Type B pancreatic cell (in vitro differentiated cells): ENCODE measurements at regions not wholly inside any gene's neighbourhood (a gene's known extent, or its start where the extent isn't known, plus 50 kb on each side); places are given as distances from the start of the nearest gene placed in this dataset.
A peak's percentile ranks its signal among the peaks of the same experiment; 100 is the strongest.

ENCODE experiments used
- DNase-seq: peaks from one replicate; pipeline ENCODE4 v3.0.0; 2021; ENCODE audit warnings: mixed read lengths; ENCODE audit not compliant: unreplicated experiment; ENCODE audit errors: extremely low spot score
- H3K27ac Mint-ChIP-seq: 2 replicates; pipeline ENCODE4 v1.8.0; 2021; ENCODE audit warnings: mild to moderate bottlenecking, mixed read lengths
- H3K27me3 Mint-ChIP-seq: 2 replicates; pipeline ENCODE4 v1.8.0; 2021; ENCODE audit warnings: mixed read lengths
- H3K36me3 Mint-ChIP-seq: 2 replicates; pipeline ENCODE4 v1.8.0; 2021; ENCODE audit warnings: mixed read lengths
- H3K4me1 Mint-ChIP-seq: one replicate; pipeline ENCODE4 v1.8.0; 2021; ENCODE audit warnings: mixed read lengths; ENCODE audit not compliant: unreplicated experiment
- H3K4me3 Mint-ChIP-seq: 2 replicates; pipeline ENCODE4 v1.8.0; 2021; ENCODE audit warnings: mild to moderate bottlenecking, mixed read lengths
- H3K9me3 Mint-ChIP-seq: 2 replicates; pipeline ENCODE4 v1.8.0; 2021; ENCODE audit warnings: mixed read lengths
- CTCF ChIP-seq: fragments of 200-600 bp; sonication (generic); conservative IDR thresholded peaks from 2 replicates; pipeline ENCODE4 v1.5.0; 2021; ENCODE audit warnings: antibody characterized with exemption, mild to moderate bottlenecking

- no peaks in the 10 kb centered on the region for H3K27me3 Mint-ChIP-seq
- H3K27ac Mint-ChIP-seq: peak overlapping the region; percentile 42
- DNase-seq: no peak
- no peak for TF ChIP-seq CTCF
- H3K36me3 Mint-ChIP-seq: no peaks in the 10 kb centered on the region
- peaks cover 12% of the 10 kb centered on the region for H3K9me3 Mint-ChIP-seq
- H3K4me1 Mint-ChIP-seq: peaks cover 24% of the 10 kb centered on the region
- H3K4me3 Mint-ChIP-seq: peak overlapping the region; percentile 10
Measured at GRCh38 chr6:47169785-47170616, 127.9 kb upstream of the ADGRF1 start.

DNA sequence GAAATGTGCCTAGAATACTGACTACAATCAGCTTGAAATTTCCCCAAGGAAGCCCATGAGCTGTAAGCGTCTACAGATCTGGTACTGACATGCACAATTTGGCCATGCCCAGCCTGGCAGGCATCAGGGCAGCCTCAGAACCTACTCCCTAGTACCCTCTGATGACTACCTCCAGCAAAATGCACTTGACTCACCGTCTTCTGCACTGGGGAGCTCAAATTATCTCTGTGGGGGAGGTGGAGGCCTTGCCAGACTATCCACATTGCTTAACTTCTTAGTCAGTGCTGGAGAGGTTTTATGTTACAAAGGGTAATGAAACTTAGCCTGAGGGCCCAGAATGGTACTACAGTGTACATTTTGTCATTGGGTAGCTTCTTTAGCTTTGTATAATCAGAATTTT is 126.0 kb upstream of the ADGRF1 start:
- Mint-ChIP-seq H3K4me3 (peak overlapping the region; percentile 10), H3K9me3 (peaks cover 12% of the 10 kb centered on the region), H3K4me1 (peaks cover 24% of the 10 kb centered on the region), H3K27ac (peak overlapping the region; percentile 79), H3K27me3 (no peaks in the 10 kb centered on the region), H3K36me3 (no peaks in the 10 kb centered on the region)
- TF ChIP-seq CTCF: no peak
- DNase-seq: no peak

- Mint-ChIP-seq H3K27me3 (no peaks in the 10 kb centered on the region), H3K4me1 (peaks cover 24% of the 10 kb centered on the region), H3K4me3 (no peak overlapping the region), H3K36me3 (no peaks in the 10 kb centered on the region), H3K27ac (no peak overlapping the region), H3K9me3 (peaks cover 12% of the 10 kb centered on the region)
- DNase-seq: no peak
- no peak for TF ChIP-seq CTCF
Measured at GRCh38 chr6:47165918-47166317, 123.8 kb upstream of the ADGRF1 start.

DNA sequence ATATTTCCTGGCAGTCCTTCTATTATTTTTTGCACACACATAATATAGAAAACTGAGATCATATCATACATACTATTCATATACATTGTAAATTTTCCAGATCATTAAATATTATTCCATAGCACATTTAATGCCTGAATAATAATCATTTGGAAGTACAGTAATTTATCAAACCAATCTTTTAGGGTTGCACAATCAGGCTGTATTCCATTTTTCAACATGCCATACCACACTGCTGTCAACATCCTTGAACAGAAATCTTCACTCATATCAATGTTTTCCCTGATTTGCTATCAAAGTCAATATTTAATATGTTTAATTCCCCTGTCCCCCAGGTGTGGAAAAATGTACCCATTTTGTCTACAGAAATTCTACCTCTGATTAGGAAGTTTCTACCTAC is 122.7 kb upstream of the ADGRF1 start:
- Mint-ChIP-seq H3K27me3 (no peaks in the 10 kb centered on the region), H3K27ac (no peak overlapping the region), H3K9me3 (peaks cover 8% of the 10 kb centered on the region), H3K36me3 (no peaks in the 10 kb centered on the region), H3K4me3 (no peak overlapping the region), H3K4me1 (peaks cover 16% of the 10 kb centered on the region)
- no peak for DNase-seq
- TF ChIP-seq CTCF: no peak

DNA sequence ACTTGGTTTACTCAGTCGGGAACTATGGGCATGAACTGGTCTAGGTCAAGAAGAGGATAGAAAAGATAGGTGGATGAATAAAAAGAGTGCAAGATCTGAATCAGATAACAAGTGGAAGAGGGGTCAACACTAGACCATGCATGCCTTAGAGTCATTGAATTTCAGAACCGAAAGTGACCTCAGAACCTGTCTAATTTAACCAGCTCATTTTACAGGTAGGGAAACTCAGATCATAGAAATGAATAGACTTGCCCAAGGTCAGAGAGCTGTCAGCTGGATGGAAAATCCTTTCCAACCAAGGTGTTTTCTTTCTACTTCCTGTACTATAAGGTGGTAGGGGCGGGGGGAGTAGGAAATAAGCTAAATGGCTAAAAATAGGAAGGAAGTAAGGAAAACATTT is 121.4 kb upstream of the ADGRF1 start:
- DNase-seq: no peak
- no peak for TF ChIP-seq CTCF
- Mint-ChIP-seq H3K4me3 (no peak overlapping the region), H3K9me3 (peaks cover 4% of the 10 kb centered on the region), H3K36me3 (no peaks in the 10 kb centered on the region), H3K27ac (no peak overlapping the region), H3K4me1 (peaks cover 11% of the 10 kb centered on the region), H3K27me3 (no peaks in the 10 kb centered on the region)
